SJSA1 (cell line): ENCODE measurements at regions not wholly inside any gene's neighbourhood (a gene's known extent, or its start where the extent isn't known, plus 50 kb on each side); places are given as distances from the start of the nearest gene placed in this dataset.
A peak's percentile ranks its signal among the peaks of the same experiment; 100 is the strongest.

Experiments used
- DNase-seq, 2 experiments: peaks; one replicate each; pipeline ENCODE4 v3.0.0-alpha.2; 2015 to 2020; ENCODE audit warnings: low spot score in 2 of 2, low read depth in 1 of 2
- H3K27ac ChIP-seq: fragments of 250-450 bp; sonication (Bioruptor Pico); 2 replicates; pipeline ENCODE4 v1.5.1; 2020; ENCODE audit warnings: mild to moderate bottlenecking, moderate library complexity
- H3K27me3 ChIP-seq: fragments of 250-450 bp; sonication (Bioruptor Pico); replicated peaks from 2 replicates; pipeline ENCODE4 v1.5.1; 2020; ENCODE audit warnings: mild to moderate bottlenecking, moderate library complexity
- H3K36me3 ChIP-seq: fragments of 250-450 bp; sonication (Bioruptor Pico); 2 replicates; pipeline ENCODE4 v1.5.1; 2020; ENCODE audit warnings: mild to moderate bottlenecking
- H3K4me1 ChIP-seq: fragments of 250-450 bp; sonication (Bioruptor Pico); replicated peaks from 2 replicates; pipeline ENCODE4 v1.6.1; 2021; ENCODE audit warnings: mild to moderate bottlenecking
- H3K4me3 ChIP-seq: fragments of 250-450 bp; sonication (Bioruptor Pico); 2 replicates; pipeline ENCODE4 v1.5.1; 2020; ENCODE audit warnings: mild to moderate bottlenecking
- H3K9me3 ChIP-seq: fragments of 250-450 bp; sonication (Bioruptor Pico); replicated peaks from 2 replicates; pipeline ENCODE4 v1.5.1; 2020; ENCODE audit warnings: mild to moderate bottlenecking

DNA sequence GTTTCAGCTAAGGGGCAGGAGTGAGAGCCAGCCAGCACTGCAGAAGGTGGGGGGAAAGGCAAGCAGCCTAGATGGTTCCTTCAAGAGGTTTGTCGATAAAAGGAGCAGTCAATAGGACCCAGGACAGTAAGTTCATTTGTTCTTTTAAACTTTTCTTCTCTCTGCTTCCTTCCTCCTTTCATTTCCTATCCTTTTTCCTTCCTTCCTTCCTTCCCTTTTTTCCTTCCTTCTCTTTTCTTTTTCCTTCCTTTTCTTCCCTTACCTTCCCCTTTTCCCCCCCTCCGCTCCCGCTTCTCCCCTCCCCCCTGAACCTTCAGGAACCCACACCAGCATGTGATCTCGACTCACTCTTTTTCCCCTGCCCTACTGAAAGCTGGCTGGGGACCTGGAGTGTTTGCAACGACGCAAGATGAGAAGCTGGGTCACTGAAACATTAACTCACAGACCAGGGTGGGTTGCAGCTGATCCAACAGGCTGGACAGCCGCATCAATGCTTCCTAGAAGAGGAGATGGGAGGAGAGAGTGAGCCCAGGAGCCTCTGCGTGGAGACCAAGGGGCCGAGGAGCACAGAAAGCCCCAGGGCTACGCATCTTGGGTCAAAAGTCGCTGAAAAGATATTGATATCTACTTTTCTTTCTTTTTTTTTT, 103.4 kb upstream of the SDK1 start:
- Histone ChIP-seq H3K27me3 (no peaks in the 10 kb centered on the region), H3K27ac (no peak overlapping the region), H3K4me1 (peaks cover 21% of the 10 kb centered on the region), H3K9me3 (0 out of 2 replicates have a peak, but pooled peaks cover 4% of the 10 kb centered on the region), H3K4me3 (no peak overlapping the region), H3K36me3 (no peaks in the 10 kb centered on the region)
- no peak for DNase-seq

DNA sequence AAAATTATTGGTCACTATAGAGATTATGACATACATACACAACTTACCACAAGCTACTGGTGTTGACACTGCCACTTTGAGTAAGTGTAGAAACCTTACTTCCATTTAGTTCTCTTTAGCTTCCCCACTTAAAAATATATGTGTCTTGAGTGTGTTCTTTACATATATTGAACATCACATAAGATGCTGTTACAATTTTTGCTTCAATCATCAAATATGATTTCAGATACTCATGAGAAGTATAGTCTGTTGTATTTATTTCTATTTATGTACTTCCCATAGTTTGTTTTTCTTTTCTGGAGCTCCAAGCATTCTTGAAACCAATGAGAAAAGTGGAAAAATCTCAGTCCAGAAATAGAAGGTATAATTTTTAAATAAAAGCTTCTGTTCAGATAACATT, 102.7 kb upstream of the SDK1 start:
- H3K27me3 ChIP-seq, result no peaks in the 10 kb centered on the region
- 0 out of 2 replicates have a peak, but pooled peaks cover 4% of the 10 kb centered on the region for H3K9me3 ChIP-seq
- H3K4me3 ChIP-seq, result no peak overlapping the region
- DNase-seq, result no peak
- H3K27ac ChIP-seq, result no peak overlapping the region
- peaks cover 21% of the 10 kb centered on the region for H3K4me1 ChIP-seq
- H3K36me3 ChIP-seq, result no peaks in the 10 kb centered on the region

DNA sequence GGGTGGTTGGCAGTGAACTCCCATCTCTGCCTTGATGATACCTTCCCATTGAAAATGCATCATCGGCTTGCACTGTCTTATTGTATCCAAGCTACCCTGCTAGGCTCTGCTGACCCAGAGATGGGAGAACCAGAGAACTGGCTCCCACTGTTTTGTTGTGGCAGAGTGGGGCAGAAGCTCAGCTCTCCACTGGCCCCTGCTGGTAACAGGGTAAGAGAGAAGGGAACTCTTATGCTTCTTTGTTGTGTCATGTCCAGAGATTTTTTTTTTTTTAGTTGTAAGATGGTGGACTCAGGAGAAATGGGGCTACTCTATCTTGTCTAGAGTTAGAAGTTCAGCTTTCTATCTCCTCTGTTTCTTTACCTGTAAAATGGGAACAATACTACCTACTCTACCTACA, 100.5 kb upstream of the SDK1 start:
- no peaks in the 10 kb centered on the region for H3K27me3 ChIP-seq
- no peaks in the 10 kb centered on the region for H3K36me3 ChIP-seq
- no peak overlapping the region for H3K4me3 ChIP-seq
- peaks cover 2% of the 10 kb centered on the region for H3K4me1 ChIP-seq
- no peaks in the 10 kb centered on the region for H3K9me3 ChIP-seq
- peak; percentile 30 to 57 for DNase-seq
- no peak overlapping the region for H3K27ac ChIP-seq

DNA sequence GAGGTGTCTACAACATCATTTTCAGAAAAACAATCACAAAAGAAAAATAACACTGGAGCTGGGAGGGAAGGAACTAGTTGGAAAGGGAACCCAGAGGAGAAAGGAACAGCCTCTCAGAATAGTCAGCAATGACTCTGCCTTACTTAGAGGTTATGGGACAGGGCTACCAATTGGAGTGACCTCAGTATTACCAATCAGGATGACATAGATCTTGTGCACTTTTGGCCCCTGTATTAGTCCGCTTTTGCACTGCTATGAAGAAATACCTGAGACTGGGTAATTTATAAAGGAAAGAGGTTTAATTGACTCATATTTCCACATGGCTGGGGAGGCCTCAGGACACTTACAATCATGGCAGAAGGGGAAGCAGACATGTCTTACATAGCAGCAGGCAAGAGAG, 99.7 kb upstream of the SDK1 start:
- peak in 1 of 2 experiments; percentile 1 for DNase-seq
- no peak overlapping the region for H3K27ac ChIP-seq
- H3K27me3 ChIP-seq, result no peaks in the 10 kb centered on the region
- no peaks in the 10 kb centered on the region; the same call in 1 of the 2 replicates for H3K4me1 ChIP-seq
- no peaks in the 10 kb centered on the region for H3K9me3 ChIP-seq
- no peak overlapping the region for H3K4me3 ChIP-seq
- H3K36me3 ChIP-seq, result no peaks in the 10 kb centered on the region

DNA sequence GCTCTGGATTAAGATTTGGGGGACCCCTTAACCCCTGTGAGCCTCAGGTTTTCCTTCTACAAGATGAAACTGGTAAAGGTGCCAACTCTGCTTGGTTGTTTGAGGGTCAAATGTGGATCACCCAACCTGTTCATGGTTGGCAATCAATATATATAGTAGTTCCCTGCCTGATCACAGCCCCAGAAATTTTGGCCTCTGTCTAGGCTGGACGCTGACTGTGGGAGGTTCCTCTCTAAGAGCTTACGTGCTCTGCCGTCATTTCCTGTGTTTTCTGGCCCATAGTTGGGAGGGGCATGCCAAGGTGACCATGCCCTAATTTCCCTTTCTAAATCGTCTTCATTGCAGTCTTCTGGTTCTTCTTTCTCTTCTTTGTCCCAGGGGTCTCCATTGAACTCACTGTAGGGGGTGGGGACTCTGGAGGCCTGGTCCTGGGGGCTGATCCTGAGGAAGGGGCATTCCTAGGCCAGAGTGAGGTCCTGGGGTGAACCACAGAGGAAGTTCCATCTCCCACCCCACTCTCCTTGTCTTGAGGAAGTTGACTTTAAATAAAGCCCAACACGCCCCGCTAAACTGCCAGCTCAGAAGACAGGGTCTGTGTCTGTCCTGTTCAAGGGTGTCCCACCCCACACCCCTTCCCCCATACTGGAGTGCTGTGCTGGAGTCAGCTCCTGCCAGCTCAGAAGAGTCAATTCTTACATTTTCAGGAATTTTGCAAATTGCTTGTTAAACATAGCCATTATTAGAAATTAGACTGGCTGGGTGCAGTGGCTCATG, 98.9 kb upstream of the SDK1 start:
- Histone ChIP-seq H3K27me3 (no peaks in the 10 kb centered on the region), H3K4me3 (no peak overlapping the region), H3K27ac (no peak overlapping the region), H3K9me3 (no peaks in the 10 kb centered on the region), H3K36me3 (no peaks in the 10 kb centered on the region), H3K4me1 (no peaks in the 10 kb centered on the region; the same call in 1 of the 2 replicates)
- DNase-seq, result peak in 1 of 2 experiments; percentile 16

DNA sequence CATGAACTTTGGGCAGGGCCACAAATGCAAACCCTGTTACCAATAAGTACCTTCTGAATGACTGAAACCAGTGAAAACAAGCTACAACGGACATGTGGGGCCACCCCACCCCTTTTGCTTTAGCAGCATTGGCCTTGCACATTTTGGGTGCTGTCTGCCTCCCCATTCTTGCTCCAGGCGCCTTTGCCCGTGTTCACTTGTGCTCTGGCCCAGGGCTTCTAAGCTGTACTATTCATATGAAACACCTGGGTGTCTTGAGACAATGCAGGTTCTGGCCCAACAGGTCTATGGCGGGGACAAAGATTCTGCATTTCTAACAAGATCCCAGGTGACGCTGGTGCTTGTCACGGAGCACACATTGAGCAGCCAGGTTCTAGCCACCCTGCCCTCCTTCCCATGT, 96.5 kb upstream of the SDK1 start:
- no peaks in the 10 kb centered on the region; the same call in 1 of the 2 replicates for H3K4me1 ChIP-seq
- H3K27me3 ChIP-seq, result no peaks in the 10 kb centered on the region
- H3K9me3 ChIP-seq, result no peaks in the 10 kb centered on the region
- no peaks in the 10 kb centered on the region for H3K36me3 ChIP-seq
- no peak overlapping the region for H3K4me3 ChIP-seq
- H3K27ac ChIP-seq, result no peak overlapping the region
- DNase-seq, result peak in 1 of 2 experiments; percentile 25

DNA sequence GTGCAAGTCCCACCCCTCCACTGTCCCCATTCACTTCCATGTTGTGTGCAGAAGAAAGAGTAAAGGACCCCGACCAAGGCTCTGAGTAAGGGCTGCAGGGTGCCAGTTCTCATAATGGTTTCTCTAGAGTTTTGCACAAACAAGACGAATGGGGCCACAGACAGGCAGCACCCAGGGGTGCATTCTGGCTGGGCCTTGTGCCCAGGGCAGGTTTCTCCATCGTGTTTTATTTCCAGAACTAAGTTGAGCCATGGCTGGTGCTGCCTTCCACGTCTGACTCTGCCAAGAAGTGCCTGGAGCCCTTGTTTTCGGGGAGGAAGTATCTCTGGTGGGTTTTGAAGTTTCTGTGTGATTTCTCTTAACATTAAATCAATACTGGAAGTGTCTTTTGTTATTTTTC, 95.0 kb upstream of the SDK1 start:
- no peaks in the 10 kb centered on the region for H3K4me1 ChIP-seq
- no peak overlapping the region for H3K4me3 ChIP-seq
- H3K9me3 ChIP-seq, result no peaks in the 10 kb centered on the region
- no peaks in the 10 kb centered on the region for H3K36me3 ChIP-seq
- no peak overlapping the region for H3K27ac ChIP-seq
- no peaks in the 10 kb centered on the region for H3K27me3 ChIP-seq
- DNase-seq, result peak in 1 of 2 experiments; percentile 14

DNA sequence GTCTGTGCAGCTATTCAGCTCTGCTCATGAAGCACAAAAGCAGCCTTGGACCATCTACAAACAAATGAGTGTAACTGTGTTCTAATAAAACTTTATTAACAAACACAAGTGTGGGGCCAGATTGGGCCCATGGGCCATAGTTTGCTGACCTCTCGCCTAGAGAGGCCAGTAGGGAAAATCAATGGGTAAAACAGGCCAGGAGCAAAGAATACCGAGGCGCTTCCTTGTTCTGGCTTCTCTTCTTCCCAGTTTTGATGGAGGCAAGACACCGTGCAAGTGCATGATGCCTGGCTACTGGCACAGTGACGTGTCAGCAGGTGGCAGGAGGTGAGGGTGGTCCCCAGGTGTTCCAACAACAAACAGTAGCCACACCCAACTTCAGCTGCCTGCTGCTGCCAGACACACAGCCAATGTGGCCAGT, 94.3 kb upstream of the SDK1 start:
- Histone ChIP-seq H3K27me3 (no peaks in the 10 kb centered on the region), H3K36me3 (no peaks in the 10 kb centered on the region), H3K4me3 (no peak overlapping the region), H3K27ac (no peak overlapping the region), H3K4me1 (no peaks in the 10 kb centered on the region), H3K9me3 (no peaks in the 10 kb centered on the region)
- peak in 1 of 2 experiments; percentile 25 for DNase-seq

DNA sequence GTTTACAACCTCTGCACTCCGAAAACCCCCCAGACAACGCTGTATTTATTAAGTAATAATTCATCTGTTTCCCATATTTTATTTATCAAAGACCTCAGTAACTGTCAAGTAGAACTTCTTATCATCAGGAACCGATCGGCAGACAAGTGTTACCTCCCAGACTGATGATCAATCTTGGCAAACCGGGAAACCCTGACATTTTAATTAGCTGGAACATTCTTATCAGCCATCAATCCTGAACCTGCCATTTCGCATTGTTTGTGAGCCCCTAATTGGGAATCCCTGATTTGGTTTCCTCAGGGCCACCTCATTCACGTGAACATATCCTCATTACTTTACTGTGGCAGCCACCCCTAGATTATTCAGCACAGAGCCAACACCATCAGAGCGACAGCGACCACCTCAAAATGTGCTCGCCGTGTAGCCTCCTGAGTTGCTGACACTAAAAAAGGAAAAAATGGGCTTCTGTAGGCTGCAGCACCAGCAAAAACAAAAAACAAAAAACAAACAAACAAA, 93.6 kb upstream of the SDK1 start:
- H3K4me1 ChIP-seq, result no peaks in the 10 kb centered on the region
- H3K4me3 ChIP-seq, result no peak overlapping the region
- no peaks in the 10 kb centered on the region for H3K27me3 ChIP-seq
- H3K36me3 ChIP-seq, result no peaks in the 10 kb centered on the region
- no peaks in the 10 kb centered on the region for H3K9me3 ChIP-seq
- H3K27ac ChIP-seq, result no peak overlapping the region
- DNase-seq, result peak in 1 of 2 experiments; percentile 2

DNA sequence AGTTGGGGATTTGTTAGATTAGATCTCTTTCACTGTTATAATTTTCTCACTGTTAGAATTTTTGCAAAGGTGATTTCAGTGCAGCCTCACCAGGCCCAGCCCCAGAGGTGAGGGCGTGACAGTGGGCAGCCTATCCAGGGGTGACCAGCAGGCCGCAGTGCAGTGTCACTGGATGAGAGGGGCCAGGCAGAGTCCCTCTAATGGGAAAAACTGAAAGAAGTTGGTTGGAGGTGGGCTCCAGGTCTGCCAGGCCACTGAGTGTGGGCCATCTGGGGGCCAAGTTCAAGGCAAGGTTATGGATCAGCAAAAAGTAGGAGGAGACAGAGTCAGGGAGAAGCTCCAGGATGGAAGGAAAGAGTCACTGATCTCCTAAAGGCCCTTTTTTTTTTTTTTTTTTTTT, 90.5 kb upstream of the SDK1 start:
- no peaks in the 10 kb centered on the region for H3K27me3 ChIP-seq
- no peaks in the 10 kb centered on the region for H3K9me3 ChIP-seq
- no peaks in the 10 kb centered on the region for H3K4me1 ChIP-seq
- H3K4me3 ChIP-seq, result no peak overlapping the region
- H3K27ac ChIP-seq, result no peak overlapping the region
- no peaks in the 10 kb centered on the region for H3K36me3 ChIP-seq
- DNase-seq, result peak in 1 of 2 experiments; percentile 18

DNA sequence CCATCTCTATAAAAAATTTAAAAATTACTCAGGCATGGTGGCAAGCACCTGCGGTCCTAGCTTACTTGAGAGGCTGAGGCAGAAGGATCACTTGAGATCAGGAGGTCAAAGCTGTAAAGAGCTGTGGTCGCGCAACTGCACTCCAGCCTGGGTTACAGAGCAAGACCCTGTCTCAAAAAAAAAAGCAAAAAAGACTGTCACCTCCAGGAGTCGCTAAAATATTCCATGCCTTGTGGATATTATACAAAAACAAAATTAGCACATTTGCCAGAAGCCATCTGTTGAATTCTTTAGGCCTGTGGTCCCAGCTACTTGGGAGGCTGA, 87.0 kb upstream of the SDK1 start:
- H3K4me1 ChIP-seq, result no peaks in the 10 kb centered on the region
- H3K27me3 ChIP-seq, result no peaks in the 10 kb centered on the region
- DNase-seq, result no peak
- H3K27ac ChIP-seq, result no peak overlapping the region
- H3K4me3 ChIP-seq, result no peak overlapping the region
- H3K9me3 ChIP-seq, result no peaks in the 10 kb centered on the region
- H3K36me3 ChIP-seq, result no peaks in the 10 kb centered on the region

DNA sequence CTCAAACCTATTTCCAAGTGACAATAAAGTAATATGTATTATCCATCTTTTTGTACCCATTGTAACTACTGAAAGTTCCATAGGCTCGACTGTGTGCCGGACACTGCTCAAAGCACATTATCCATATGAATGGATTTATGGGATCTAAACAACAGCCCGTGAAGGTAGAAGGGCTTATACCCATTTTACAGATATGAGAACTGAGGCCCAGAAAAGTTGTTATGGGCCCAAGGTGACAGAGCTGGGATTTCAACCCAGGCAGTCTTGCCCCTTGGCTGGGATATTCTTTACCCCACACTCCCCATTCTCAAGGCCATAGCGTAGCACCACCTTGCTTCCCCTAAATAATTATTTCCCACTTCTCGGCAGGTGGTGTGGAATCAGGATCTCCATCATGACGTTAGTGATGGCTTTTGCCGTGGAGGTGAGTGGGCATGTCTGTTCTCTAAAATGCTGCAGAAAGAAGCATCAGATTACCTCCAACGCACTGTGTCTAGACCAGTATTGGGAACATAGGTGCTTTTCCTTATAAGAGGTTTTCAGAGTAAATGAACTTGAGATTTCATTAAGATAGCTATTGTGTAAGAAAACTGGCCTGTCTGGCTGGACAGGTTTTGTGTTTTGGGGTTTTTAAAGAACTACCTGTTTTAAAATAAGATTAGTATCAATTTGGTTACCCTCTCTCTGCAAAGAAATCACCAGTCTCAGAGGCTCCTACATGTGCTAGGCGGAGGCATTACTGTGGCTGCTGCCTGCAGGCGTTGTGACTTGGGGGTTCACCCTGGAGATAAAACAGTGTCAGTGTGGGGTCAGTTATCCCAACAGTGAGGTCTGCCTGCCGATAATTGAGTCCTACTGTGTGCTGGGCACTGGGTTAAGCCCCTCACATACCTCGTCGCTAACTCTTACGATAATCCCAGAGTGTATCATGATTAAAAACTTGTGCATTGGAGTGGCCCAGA, 85.1 kb upstream of the SDK1 start:
- H3K9me3 ChIP-seq, result no peaks in the 10 kb centered on the region

DNA sequence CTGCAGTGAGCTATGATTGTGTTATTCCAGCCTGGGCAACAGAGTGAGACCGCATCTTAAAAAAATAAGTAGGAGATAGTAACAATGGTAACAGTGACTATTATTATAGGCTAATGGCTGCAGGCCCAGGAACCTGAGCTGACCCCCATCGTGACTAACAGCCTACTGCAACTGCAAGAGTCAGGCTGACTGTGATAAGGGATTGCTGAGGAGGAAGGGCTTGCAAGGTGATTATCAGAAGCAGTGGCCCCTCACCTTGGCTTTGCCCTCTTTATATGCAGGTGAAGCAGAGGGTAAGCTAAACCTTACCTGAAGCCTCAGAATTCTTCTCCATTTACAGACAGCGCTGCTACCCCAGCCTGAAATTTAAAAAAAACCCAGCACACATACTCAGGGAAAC, 83.9 kb upstream of the SDK1 start:
- Histone ChIP-seq H3K27ac (no peak overlapping the region), H3K27me3 (no peaks in the 10 kb centered on the region), H3K36me3 (no peaks in the 10 kb centered on the region), H3K9me3 (no peaks in the 10 kb centered on the region), H3K4me1 (no peaks in the 10 kb centered on the region), H3K4me3 (no peak overlapping the region)
- DNase-seq, result peak in 1 of 2 experiments; percentile 24

More for the DNA sequence above, 85.1 kb upstream of the SDK1 start:
- H3K27me3 ChIP-seq, result no peaks in the 10 kb centered on the region
- no peaks in the 10 kb centered on the region for H3K4me1 ChIP-seq
- H3K27ac ChIP-seq, result no peak overlapping the region
- peak in 1 of 2 experiments; percentile 23 for DNase-seq
- H3K36me3 ChIP-seq, result no peaks in the 10 kb centered on the region
- H3K4me3 ChIP-seq, result no peak overlapping the region
